Testis (tissue), 2 donors: ENCODE measurements at regions not wholly inside any gene's neighbourhood (a gene's known extent, or its start where the extent isn't known, plus 50 kb on each side); places are given as distances from the start of the nearest gene placed in this dataset.

ENCODE experiments used
- DNase-seq: peaks from one replicate; pipeline ENCODE4 v3.0.0-alpha.2; 2019
- H3K27ac ChIP-seq, 2 donors: fragments of 200-600 bp; sonication (generic); one replicate each; pipeline ENCODE4 v1.5.1; 2019
- H3K27me3 ChIP-seq: fragments of 200-600 bp; sonication (generic); one replicate; pipeline ENCODE4 v1.5.1; 2019
- H3K36me3 ChIP-seq: fragments of 200-600 bp; sonication (generic); one replicate; pipeline ENCODE4 v1.5.1; 2017; ENCODE audit warnings: low read depth; ENCODE audit errors: missing control alignments
- H3K4me1 ChIP-seq: fragments of 200-600 bp; sonication (generic); one replicate; pipeline ENCODE4 v1.5.1; 2019
- H3K4me3 ChIP-seq, 2 donors: fragments of 200-600 bp; sonication (generic); one replicate each; pipeline ENCODE4 v1.5.1; 2017 to 2019
- H3K9me3 ChIP-seq: fragments of 200-600 bp; sonication (generic); one replicate; pipeline ENCODE4 v1.5.1; 2017
- POLR2A ChIP-seq: fragments of 450-650 bp; IDR thresholded peaks from one replicate; pipeline ENCODE4 v1.6.1; 2017; ENCODE audit warnings: antibody characterized with exemption, mild to moderate bottlenecking, moderate library complexity
- WGBS, 2 donors: methylation state at CpG; one replicate each; pipeline ENCODE4 v1.1.5; 2018; 5-methylcytosine and 5-hydroxymethylcytosine counted together
- intact Hi-C: fragments of 100-400 bp; cut with DNase I; formaldehyde crosslinking; loops from one replicate; pipeline ENCODE4 v1.15.1; 2023; ENCODE audit warnings: low total_unique reads
- TF ChIP-seq, protein P1 (sequence below), 3 experiments: fragments of 450-650 bp in 2 of 3; fragments of 200-600 bp in 1 of 3; sonication (generic) in 1 of 3; IDR thresholded peaks; one replicate each; pipeline ENCODE4 v1.5.1; 2016 to 2019; ENCODE audit warnings: antibody characterized with exemption in 3 of 3, mild to moderate bottlenecking in 2 of 3, moderate library complexity in 1 of 3

DNA sequence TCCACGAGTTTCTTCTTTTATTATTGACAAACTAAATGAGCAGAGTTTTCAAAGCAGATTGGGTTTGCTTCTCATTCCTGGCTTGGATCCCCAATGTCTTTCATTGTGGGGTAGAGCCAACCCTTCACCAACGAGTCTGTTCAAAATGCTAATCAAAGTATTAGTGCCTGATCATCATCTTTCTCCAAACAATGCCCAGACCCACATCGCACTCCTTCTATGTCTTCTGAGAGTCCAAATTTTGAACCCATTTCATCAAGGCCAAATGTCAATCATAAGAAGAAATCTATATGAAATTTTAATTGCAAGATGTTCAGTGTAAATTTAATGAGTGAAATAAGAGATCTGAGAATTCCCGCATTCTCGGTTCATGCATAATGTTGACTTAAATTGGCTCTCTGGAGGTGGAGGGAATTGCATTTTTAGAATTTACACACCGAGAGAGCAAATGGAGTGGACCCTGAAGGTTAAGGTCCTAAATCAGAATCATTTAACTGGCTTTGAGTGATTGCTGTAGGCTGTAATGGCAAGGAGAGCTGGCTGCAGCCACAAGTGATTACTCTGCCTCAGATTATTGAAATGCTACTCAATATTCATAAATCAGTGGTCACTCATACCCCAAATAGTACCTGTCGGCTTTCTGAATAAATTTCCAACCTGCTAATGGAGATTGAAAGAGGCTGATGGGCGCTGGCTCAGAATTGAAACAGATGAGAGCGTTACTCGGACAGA lies 602.9 kb downstream of the TYW1 start:
- no peak overlapping the region for H3K4me3 ChIP-seq
- H3K4me1 ChIP-seq, result no peaks in the 10 kb centered on the region
- no peaks in the 10 kb centered on the region for H3K9me3 ChIP-seq
- H3K27me3 ChIP-seq, result no peaks in the 10 kb centered on the region
- WGBS, 2 donors, result 86 to 91% methylated on average over 10 of the region's 10 CpGs
- no peak for TF ChIP-seq POLR2A
- TF ChIP-seq, protein P1, sequence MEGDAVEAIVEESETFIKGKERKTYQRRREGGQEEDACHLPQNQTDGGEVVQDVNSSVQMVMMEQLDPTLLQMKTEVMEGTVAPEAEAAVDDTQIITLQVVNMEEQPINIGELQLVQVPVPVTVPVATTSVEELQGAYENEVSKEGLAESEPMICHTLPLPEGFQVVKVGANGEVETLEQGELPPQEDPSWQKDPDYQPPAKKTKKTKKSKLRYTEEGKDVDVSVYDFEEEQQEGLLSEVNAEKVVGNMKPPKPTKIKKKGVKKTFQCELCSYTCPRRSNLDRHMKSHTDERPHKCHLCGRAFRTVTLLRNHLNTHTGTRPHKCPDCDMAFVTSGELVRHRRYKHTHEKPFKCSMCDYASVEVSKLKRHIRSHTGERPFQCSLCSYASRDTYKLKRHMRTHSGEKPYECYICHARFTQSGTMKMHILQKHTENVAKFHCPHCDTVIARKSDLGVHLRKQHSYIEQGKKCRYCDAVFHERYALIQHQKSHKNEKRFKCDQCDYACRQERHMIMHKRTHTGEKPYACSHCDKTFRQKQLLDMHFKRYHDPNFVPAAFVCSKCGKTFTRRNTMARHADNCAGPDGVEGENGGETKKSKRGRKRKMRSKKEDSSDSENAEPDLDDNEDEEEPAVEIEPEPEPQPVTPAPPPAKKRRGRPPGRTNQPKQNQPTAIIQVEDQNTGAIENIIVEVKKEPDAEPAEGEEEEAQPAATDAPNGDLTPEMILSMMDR (IDR thresholded peaks at IDR 0.05), result no peak
- no peak for DNase-seq
- intact Hi-C loops, result no loop called here
- no peak overlapping the region for H3K27ac ChIP-seq
- no peaks in the 10 kb centered on the region for H3K36me3 ChIP-seq

DNA sequence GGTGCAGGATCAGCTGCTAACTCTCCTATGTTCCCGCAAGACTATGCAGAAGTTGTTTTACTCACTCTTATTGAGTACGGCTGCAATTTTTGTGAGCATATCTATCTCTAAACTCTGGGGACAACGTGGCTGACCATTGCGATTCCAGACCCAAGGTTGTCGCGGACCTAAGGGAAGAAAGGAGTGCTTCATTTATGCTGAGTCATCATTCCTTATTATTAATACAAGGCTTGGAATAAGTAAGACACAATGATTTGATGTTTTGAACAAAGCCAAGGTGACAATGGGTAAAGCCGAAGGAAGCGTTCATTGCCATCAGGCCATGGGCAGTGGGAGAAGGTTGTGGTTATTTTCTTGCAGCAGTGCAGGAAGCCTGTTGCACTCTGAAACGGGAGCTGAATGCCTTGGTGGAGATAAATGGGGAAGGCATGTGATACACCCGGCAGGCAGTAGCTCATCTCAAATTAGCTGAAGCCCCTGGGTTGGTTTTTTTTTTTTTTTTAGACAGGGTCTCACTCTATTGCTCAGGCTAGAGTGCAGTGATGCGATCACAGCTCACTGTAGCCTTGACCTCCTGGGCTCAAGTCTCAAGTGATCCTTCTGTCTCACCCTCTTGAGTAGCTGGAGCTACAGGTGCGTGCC lies 605.7 kb downstream of the TYW1 start:
- no peaks in the 10 kb centered on the region for H3K4me1 ChIP-seq
- 82 to 83% methylated on average over 11 to 12 of the region's 12 CpGs for WGBS, 2 donors
- H3K36me3 ChIP-seq, result no peaks in the 10 kb centered on the region
- DNase-seq, result no peak
- H3K27ac ChIP-seq, result no peak overlapping the region
- H3K4me3 ChIP-seq, result no peak overlapping the region
- H3K27me3 ChIP-seq, result no peaks in the 10 kb centered on the region
- intact Hi-C loops, result no loop called here
- TF ChIP-seq, protein P1 (IDR thresholded peaks at IDR 0.05), result no peak
- TF ChIP-seq POLR2A, result no peak
- no peaks in the 10 kb centered on the region for H3K9me3 ChIP-seq

DNA sequence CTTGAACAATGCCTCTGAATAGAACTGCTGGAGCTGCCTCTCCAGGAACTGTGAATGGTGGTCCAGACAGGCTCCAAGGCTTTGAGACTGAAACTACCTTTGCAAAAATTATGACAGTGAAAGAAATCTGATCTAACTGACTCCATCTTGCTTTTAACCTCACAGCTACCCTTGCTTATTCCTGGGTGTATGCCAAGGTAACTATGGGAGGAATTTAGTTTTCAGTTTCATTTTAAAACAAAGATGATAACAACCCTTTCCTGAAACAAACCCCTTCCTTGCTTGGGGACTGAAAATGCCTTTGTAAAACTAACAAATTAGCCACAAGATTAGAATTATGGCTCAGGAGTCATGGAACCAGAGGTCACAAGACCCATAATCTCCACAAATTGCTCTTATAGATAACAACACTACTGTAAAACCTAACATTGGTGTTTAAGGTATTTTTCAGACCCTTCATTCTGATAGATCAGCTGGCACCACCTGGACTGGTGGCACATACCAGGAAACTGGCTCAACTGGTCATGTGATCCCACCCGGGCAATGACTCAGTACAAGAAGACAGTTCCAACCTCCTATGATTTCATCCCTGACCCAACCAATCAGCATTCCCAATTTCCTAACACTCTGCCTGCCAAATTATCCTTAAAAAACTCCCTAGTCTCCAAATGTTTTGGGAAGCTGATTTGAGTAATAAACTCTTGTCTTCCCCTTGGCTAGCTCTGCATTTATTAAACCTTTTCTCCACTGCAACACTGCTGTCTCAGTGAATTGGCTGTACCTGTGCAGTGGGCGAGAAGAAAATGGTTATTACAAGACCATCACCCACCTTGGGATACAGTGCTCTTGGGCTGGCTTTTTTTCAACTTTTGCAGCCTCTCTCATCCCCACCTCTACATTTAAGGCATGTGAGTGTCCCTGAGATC lies 608.1 kb downstream of the TYW1 start:
- TF ChIP-seq POLR2A, result no peak
- TF ChIP-seq, protein P1 (IDR thresholded peaks at IDR 0.05), result no peak
- Histone ChIP-seq H3K27me3 (no peaks in the 10 kb centered on the region), H3K27ac (no peak overlapping the region), H3K4me1 (no peaks in the 10 kb centered on the region), H3K9me3 (no peaks in the 10 kb centered on the region), H3K36me3 (no peaks in the 10 kb centered on the region), H3K4me3 (no peak overlapping the region)
- no peak for DNase-seq
- intact Hi-C loops, result no loop called here
- 80 to 88% methylated on average over 2 of the region's 2 CpGs for WGBS, 2 donors

DNA sequence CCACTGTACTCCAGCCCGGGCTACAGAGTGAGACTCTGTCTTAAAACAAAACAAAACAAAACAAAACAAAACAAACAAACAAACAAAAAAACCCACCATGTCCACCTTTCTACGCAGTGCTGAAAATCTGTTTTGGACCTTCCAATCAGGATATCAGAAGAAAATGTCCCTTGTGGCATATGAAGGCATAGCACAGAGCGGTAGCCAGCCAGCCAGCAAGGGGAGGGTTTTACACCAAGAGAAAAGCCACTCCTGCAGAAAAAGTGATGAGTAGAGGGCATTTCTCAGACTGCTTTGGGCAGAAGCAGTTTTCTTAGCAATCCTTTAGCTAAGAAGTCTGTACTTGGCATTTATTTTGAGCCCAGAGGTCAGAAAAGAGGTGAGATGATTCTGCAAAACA lies 612.2 kb downstream of the TYW1 start:
- no peak overlapping the region for H3K4me3 ChIP-seq
- DNase-seq, result no peak
- WGBS, 2 donors, result 92 to 94% methylated on average over 3 of the region's 3 CpGs
- no peak for TF ChIP-seq POLR2A
- TF ChIP-seq, protein P1 (IDR thresholded peaks at IDR 0.05), result no peak
- no peaks in the 10 kb centered on the region for H3K4me1 ChIP-seq
- no peaks in the 10 kb centered on the region for H3K9me3 ChIP-seq
- H3K36me3 ChIP-seq, result no peaks in the 10 kb centered on the region
- intact Hi-C loops, result no loop called here
- no peak overlapping the region for H3K27ac ChIP-seq
- H3K27me3 ChIP-seq, result no peaks in the 10 kb centered on the region
